Left kidney (tissue), 1 donor: ENCODE measurements at regions not wholly inside any gene's neighbourhood (a gene's known extent, or its start where the extent isn't known, plus 50 kb on each side); places are given as distances from the start of the nearest gene placed in this dataset.
"Not testable (repeated sequence)": the region's sequence is repeated elsewhere in the genome, so short reads cannot be mapped to it uniquely, and the experiment has no call there.

ENCODE experiments used
- DNase-seq: peaks from one replicate; pipeline ENCODE4 v3.0.0-alpha.2; 2013

DNA sequence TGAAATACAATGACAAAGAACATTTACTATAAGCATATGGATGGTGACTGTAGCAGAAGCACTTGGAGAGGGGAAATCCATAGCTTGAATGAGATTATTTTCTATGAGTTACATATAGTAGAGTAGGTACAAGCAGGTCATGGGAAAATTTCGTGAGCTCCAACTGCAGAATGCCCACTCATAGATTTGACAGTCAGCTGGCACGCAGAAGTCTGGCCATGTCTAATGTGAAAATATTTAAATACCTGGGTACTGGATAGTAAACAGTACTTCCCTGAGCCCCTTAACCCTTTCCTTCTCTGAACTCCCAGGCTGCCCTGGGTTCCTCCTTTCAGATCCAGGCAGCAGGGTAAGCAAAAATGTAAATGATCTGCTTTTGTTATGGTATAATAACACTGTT, 209.7 kb downstream of the OTUD1 start:
- no peak for DNase-seq

DNA sequence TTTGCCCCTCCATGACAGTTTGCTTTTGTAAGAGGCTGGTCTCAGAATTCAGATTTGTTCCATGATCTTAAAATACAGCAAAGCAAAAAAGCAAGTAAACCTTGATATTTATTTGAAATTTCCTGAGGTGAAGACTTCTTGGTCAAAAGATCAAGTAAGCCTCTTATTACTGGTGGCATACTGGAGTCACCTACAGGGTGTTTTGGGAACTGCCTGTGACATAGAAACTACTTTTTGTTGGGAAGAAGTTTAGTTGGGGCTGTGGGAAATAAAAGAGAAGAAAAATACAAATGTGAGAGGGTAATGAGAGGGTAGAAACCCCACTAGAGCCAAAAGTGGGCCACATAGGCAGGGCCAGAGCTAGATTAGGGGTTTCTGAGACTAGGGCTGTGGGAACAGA, 217.9 kb downstream of the OTUD1 start:
- DNase-seq, result peak; percentile 13

DNA sequence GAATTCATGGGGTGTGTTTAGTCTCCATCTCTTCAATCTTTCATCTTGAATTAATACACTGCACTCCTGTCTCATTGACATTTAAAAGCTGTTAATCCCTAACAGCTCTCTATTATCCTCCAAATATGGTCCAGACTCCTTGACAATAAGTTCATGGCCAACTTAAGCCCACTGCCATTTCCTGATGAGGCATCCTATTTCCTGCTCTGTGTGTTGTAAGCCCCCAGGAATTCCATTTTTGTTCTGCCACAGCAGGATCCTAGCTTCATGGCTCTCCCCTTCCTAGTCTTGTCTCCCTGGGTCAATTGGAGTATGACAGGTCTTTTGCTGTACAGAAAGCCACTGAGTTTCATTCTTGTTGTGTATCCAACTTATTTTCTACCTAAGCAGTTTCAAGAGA, 218.8 kb downstream of the OTUD1 start:
- DNase-seq, result no peak

DNA sequence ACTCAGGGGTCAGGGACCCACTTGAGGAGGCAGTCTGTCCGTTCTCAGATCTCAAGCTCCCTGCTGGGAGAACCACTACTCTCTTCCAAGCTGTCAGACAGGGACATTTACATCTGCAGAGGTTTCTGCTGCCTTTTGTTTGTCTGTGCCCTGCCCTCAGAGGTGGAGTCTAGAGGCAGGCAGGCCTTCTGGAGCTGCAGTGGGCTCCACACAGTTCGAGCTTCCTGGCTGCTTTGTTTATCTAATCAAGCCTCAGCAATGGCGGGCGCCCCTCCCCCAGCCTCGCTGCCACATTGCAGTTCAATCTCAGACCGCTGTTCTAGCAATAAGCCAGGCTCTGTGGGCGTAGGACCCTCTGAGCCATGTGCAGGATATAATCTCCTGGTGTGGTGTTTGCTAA, 233.0 kb downstream of the OTUD1 start:
- DNase-seq, result not testable (repeated sequence)

DNA sequence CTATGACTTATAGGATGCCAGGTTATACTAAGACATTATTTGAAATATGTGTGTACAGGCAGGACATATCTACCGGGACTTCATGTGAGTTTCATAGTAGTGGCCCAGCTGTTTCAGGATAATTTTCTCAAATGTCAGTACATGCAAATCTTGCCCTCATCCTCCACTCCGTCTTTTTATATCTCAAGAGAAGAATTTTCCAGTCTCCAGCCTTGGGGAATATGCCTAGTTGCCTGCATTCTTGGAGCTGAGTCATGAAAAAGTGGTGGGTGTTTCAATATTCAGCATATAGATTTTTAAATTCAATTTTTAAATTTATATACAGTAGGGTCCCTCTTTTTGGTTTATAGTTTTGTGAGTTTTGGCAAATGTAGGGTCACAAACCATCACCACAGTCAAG, 236.7 kb downstream of the OTUD1 start:
- no peak for DNase-seq

DNA sequence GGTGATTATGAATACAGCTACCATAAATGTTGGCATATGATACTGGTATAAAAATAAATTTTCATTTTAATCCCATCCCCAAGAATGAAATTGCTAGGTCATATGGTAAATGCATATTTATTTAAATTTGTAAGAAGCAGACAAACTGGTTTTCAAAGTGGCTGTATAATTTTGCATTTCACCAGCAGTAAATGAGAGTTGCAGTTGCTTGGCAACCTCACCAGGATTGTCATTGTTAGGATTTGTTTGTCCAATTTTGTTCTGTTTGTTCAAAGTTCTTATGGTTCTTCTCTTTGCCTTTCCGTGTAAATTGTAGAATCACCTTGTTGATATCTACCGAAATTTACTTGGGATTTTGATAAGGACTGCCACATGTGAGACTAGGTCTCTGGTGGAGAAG, 237.4 kb downstream of the OTUD1 start:
- no peak for DNase-seq

DNA sequence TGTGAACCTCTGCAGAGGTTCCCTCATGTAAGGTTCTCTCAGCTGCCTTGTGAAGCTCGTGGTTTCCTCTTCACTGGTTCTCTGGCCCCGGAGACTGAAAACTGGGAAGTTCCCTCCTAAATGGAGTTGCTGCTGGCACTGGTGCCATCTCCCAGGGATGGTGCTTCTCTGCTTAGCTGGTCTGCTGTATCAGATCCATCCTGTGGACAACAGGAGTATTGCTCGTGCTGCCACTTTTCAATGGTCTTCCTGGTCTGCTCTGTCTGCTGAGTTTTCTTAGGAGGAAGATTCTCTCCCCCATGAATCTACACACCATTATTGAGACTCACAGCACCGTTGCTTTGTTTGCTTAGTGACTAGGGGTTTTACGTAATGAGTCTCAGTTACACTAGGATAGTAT, 247.8 kb downstream of the OTUD1 start:
- no peak for DNase-seq

DNA sequence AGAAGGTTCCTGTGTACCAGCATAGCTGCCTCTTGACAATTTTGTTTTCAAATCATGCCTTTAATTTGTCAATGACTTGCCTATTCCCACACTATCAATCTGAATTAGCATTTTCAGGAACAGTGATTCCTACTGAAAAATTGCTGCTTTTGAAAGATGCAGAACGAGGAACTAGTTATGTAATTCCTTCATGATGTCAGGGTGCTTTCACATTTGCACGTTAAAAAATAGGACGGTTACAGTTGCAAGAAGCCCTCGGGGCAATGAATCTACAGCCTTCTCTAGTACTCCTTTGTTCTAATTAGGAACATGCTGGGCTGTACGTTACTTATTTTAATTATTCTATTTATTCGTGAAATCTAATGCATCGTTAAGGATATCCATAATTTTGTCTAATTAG, 253.9 kb downstream of the OTUD1 start:
- DNase-seq, result no peak

DNA sequence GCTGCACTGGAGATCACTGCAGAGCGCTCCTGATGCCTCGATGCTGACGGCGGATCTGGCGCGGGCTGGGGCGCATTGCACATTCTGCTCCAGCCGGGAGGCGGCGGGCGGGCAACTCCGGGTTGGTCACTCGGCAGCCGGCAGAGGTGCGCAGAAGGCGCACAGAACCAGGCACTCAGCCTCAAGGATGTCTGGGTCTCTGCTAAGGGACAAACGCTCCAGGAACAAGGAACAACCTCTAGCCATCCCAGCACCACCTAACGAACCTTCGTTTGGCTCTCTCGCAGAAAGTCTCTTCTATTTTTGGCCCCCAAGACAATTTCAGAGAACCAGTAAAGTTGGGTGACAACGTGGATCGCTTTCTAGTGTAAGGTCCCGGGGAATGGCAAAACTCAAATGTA, 254.6 kb downstream of the OTUD1 start:
- peak; percentile 28 for DNase-seq

DNA sequence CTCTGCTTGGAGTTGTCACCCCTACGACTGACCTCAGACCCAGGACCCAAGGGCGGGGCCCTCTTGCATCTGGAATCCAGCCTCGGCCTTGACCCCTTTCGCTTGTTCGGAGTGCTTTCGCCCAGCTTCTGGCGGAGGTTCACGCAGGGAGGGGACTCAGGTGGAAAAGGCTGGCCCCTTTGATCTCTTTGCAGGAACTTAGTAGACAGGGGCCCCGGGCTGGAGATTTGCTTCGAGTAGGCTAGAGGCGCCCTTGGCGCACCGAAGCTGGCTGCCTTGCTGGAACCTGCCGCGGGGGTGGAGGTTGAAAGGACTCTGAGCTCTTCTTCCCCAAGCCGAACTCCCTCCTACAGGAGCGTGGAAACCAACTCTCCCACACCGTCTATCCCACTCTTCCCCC, 255.1 kb downstream of the OTUD1 start:
- DNase-seq, result no peak

DNA sequence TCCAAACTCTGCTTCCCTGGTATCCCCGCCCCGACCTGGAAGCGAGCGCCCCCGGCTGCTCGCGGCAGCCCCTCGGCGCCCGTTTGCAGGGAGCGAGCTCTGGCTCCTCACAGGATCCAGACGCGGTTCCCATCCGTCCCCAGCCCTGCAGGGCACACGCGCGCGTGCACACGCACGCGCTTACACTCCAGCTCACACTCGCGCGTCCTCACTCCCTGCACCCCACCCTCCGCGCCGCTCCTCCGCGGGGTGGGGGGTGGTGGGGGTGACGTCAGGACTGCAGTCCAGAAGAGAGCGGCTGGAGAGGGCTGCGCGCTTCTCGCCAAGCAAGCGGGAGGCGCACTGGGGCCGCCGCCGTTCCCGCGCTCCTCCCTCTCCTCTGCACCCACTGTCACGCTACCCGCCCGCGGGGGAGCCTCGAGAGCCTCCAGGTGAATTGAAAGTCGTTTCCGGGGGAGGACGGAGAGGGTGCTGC, 255.6 kb downstream of the OTUD1 start:
- peak; percentile 76 for DNase-seq

DNA sequence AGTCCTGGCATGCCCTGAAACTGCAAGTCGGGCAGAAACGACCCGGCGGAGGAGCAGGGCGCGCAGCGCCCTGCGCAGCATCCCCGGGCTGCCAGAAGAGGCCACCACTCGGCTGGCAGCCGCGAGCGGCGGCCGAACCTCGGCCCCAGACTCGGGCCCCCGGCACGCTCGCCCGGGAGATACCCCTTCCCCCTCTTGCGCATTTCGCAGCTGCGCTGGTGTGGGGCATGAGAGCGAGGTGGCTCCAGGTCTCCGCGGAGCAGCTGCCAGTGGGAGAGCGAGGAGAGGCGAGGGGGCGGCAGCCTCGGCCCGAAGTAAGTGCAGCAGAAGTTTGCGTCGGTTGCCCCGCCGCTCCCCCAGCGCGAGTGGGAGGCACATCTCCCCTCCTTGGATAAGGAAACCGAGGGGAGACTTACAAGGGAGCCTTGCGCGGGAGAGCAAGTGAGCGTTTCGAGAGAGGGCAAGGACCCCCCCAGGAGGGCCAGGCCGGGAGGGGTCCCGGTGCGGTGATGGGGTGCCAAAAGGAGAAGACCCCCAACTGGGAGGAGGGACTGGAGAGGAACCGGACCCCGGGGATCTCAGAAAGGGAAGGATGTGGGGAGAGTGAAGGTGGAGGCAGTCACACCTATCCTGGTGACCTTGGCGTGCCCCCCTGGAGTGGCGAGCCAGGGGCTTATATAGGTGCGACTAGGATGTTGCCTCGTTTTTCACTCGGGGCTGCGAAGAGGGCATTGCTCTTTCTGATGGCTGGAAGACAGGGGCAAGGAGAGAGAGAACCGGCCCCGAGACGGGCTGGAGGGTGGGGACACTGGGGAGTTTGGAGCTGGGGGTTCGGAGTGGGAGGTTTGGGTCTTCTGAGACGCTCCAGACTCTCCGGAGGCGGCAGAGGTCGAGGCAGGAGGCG, 256.3 kb downstream of the OTUD1 start:
- peak; percentile 49 for DNase-seq

DNA sequence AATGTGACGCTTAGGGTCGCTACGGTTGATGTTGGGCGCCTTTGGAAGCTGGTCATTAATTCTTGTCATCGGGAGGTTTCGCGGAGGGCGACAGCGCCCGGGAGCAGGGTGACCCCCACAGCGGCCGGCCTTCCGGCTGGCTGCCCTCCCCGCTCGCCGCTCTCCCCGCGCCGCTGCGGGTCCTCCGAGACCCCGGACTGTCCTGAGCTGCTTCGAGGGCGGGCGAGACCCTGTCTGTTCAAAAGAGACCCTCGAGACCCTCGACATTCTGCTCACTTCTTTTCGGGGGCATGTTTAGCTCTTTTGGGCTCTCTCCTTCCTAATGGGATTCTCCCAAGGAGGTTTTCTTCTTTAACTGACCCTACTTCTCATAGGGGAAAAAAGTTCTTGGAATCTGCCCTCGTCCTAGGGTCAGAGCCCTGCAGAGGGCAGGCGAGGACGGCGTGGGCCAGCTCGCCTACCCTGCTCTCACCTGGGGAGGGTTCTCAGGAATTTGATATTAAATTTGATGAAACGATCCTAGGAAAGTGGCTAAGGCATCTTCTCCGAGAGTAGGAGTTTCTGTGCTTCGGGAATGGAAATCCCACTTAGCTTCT, 257.0 kb downstream of the OTUD1 start:
- no peak for DNase-seq

DNA sequence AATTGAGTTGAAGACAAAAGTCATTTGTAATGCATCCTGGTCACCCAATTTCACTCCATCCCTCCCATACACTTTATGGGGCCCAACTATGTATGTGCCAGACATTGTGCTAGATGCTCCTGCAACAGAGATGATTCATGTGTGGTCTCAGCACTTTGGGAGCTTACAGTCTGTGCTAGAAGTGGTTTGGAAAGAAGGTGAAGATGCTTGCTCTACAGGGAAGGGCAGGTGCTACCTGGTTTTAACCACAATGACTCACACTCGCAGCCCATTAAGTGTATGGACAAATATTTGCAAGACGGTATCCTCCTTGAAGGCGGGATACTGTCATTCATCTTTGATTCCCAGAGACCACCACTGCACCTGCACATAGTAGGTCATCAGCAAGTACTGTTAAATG, 257.6 kb downstream of the OTUD1 start:
- no peak for DNase-seq

DNA sequence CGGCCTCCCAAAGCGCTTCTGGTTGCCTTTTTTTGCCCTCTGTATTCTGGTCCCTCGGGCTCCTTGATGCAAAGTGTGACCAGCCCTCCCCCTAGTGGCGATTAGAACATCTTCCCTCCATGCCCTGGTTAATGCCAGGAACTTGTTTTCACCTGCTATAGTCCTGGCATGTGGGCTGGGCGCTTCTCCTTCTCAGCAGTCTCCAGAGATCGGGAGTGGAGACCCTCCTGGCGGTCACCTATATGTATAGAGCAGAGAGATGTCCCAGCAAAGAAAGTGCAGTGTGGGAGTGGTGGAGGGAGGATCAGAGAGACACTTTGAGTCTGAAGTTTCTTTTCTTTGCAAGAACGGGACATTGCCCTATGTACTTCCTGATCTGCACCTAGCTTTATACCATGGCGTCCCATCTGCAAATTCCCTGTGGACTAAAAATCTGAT, 264.1 kb downstream of the OTUD1 start:
- DNase-seq, result peak; percentile 76

DNA sequence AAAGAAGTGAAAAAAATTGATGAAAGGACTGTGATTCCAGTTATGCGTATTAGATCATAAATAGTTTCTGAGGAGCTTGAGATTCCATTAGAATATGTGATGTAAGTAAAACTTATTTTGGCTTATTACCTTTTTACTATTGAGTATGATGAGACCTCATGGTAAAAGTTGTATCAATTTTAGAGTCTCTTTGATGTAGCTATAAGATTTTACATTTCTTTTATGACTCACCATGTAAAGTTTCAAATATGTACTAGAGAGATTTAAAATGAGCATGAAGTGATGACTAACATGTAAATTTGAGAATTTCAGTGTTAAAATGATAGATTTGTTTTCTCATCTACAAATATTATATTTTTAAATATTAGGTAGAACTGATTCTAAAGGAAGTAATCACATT, 276.5 kb downstream of the OTUD1 start:
- DNase-seq, result no peak

DNA sequence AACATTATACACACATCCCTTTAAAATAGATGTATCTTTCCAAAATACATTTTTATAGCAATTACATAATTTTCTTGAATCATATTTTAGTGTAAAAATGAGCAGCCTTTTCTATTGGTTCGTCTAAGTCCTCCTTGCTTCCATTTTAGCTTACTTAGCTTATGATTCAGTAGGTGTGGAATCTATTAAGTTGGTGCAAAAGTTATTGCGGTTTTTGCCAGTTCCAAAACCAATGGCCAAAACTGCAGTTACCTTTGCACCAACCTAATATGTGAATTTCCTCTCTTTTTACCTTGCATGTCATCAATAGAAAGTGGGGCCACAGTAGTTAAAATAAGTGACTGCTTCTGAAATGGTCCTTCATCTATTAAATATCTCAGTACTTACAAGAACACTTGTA, 279.0 kb downstream of the OTUD1 start:
- DNase-seq, result no peak

DNA sequence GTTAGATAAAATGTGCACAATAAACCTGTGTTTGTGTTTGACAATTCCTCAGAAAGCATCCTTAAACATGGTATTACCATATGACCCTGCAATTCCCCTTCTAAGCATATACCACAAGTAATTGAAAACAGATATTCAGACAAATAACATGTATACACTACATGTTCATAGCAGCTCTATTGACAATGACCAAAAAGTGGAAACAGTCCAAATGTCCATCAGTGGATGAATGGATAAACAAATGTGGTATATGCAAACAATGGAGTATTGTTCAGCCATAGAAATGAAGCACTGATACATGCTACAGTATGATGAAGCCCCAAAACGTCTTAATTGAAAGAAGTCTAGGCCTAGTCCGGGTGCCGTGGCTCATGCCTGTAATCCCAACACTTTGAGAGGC, 280.1 kb downstream of the OTUD1 start:
- DNase-seq, result no peak

DNA sequence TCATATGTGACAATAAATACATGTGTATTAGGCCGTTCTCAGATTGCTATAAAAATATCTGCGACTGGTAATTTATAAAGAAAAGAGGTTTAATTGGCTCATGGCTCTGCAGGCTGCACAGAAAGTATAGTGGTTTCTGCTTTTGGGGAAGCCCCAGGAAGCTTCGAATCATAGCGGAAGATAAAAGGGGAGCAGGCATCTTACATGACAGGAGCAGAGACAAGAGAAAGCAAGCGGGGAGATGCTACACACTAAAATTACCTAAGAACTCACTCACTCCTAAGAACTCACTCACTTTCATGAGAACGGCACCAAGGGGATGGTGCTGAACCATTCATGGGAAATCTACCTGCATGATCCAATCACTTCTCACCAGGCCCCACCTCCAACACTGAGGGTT, 284.9 kb downstream of the OTUD1 start:
- no peak for DNase-seq

DNA sequence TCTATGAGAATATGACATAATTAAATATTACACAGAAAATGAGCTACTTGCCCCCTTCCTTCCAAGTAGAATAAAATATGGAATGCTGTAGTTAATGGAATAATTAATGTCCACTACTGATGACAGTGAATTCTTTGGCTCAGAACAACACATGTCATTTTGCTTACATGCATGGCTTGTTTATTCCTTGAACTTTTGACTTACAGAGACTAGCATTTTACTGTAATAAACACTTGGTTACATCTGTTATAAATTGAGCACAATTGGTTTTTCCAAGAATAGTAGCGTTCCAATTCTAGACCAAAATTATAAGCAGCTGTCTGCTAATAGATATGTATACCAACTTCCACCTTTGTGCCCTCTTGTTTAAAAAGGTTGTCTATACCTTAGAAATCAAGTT, 286.7 kb downstream of the OTUD1 start:
- DNase-seq, result no peak

DNA sequence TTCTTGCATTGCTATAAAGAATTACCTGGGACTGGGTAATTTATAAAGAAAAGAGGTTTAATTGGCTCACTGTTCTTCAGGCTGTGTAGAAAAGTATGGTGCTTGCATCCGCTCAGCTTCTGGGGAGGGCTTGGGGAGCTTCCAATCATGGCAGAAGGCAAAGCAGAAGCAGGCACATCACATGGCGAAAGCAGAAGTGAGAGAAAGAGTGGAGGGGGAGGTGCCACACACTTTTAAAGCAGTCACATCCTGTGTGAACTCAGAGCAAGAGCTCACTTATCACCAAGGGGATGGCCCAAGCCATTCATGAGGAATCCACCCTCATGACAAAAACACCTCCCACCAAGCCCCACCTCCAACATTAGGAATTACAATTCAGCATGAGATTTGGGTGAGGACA, 303.5 kb downstream of the OTUD1 start:
- DNase-seq, result no peak

DNA sequence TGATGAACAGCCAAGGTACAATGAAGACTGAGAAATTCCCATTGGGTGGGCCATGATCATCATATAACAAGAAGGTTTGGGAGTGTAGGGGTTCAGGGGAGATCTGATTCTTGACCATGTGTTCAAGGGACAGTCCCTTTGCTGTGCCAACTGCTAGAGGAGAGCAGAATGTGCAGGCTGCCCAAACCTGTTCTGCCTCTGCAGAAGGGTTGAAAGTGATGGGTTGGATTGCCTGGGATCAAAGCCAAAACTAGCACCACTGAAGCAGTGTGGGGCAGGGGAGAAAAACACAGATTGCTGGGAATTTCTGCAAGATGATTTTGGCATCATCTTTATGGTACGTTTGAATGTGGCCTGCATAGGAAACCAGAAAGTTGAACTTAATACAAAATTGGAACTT, 303.9 kb downstream of the OTUD1 start:
- DNase-seq, result no peak

DNA sequence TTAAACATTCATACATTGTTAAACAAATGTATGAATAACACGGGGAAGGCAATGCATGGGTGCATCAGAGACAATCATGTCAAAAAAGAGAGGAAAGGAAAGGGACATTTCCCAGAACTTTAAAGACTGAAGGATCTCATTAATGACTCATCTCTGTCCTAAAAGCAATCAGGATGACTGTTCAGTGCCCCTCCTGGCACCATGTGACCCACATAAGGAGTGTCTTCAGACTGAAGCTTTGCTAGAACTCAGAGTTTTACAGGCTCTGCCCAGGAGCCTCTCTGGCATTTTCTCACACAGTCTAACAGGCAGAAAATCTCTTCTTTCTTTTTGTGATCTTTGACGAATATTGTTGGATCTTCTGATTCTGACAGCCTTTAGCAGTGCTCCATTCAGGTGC, 315.3 kb downstream of the OTUD1 start:
- DNase-seq, result no peak

DNA sequence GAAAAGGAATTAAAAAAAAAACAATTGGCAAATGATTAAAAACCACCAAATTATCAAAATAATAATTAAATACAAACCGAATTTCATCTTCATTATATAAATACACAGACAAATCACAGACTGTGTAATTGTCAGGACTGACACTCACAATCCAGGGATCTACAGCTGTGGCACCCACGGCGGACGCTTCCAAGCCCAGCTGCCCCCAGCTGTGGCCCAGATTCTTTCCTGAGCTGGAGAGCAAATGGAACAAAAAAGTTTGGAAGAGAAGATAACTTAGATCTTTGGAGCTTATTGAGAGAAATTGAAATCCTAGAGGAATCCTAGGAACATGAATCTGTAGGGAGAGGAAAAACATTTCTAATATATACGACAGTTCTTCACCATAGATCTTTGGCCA, 316.1 kb downstream of the OTUD1 start:
- DNase-seq, result no peak
